GM23338 (cell line): ENCODE measurements at regions not wholly inside any gene's neighbourhood (a gene's known extent, or its start where the extent isn't known, plus 50 kb on each side); places are given as distances from the start of the nearest gene placed in this dataset.

Experiments used
- ATAC-seq: fragments of 200-7000 bp; cut with Tn5 transposase; 3 replicates; pipeline ENCODE4 v1.9.1; 2020
- DNase-seq: peaks from one replicate; pipeline ENCODE4 v3.0.0-alpha.2; 2015; ENCODE audit warnings: low spot score
- H2AFZ ChIP-seq: fragments of 200-600 bp; sonication (generic); 2 replicates; pipeline ENCODE4 v1.8.0; 2016; ENCODE audit warnings: antibody characterized with exemption, mild to moderate bottlenecking, moderate library complexity
- H3F3A ChIP-seq: fragments of 200-600 bp; sonication (generic); replicated peaks from 2 replicates; pipeline ENCODE4 v1.8.0; 2017; ENCODE audit warnings: antibody characterized with exemption, mixed run types, low read depth
- H3K27ac ChIP-seq: fragments of 200-600 bp; sonication (generic); 2 replicates; pipeline ENCODE4 v1.6.1; 2016; ENCODE audit warnings: low read depth
- H3K27me3 ChIP-seq: fragments of 200-600 bp; sonication (generic); 2 replicates; pipeline ENCODE4 v1.8.0; 2016; ENCODE audit warnings: mild to moderate bottlenecking, mixed run types, moderate library complexity; ENCODE audit not compliant: insufficient read depth
- H3K36me3 ChIP-seq: fragments of 200-600 bp; sonication (generic); 2 replicates; pipeline ENCODE4 v1.8.0; 2016; ENCODE audit warnings: mild to moderate bottlenecking; ENCODE audit not compliant: insufficient read depth
- H3K4me1 ChIP-seq: fragments of 200-600 bp; sonication (generic); 2 replicates; pipeline ENCODE4 v1.8.0; 2016; ENCODE audit warnings: mild to moderate bottlenecking, moderate library complexity; ENCODE audit not compliant: insufficient read depth
- H3K4me2 ChIP-seq: fragments of 200-600 bp; sonication (generic); 2 replicates; pipeline ENCODE4 v1.7.1; 2017; ENCODE audit warnings: mixed run types
- H3K4me3 ChIP-seq: fragments of 200-600 bp; sonication (generic); 2 replicates; pipeline ENCODE4 v1.6.1; 2016; ENCODE audit warnings: mixed run types
- H3K79me2 ChIP-seq: fragments of 200-600 bp; sonication (generic); replicated peaks from 2 replicates; pipeline ENCODE4 v1.8.0; 2017; ENCODE audit warnings: mild to moderate bottlenecking; ENCODE audit not compliant: insufficient read depth
- H3K9me2 ChIP-seq: fragments of 200-600 bp; sonication (generic); 2 replicates; pipeline ENCODE4 v1.8.0; 2017; ENCODE audit not compliant: insufficient read depth
- H4K20me1 ChIP-seq: fragments of 200-600 bp; sonication (generic); replicated peaks from 2 replicates; pipeline ENCODE4 v1.8.0; 2017; ENCODE audit warnings: mild to moderate bottlenecking; ENCODE audit not compliant: insufficient read depth
- H3K27ac Mint-ChIP-seq: 2 replicates; pipeline ENCODE4 v1.8.0; 2020; ENCODE audit warnings: inconsistent platforms, mild to moderate bottlenecking, moderate library complexity, mixed read lengths
- H3K27me3 Mint-ChIP-seq: 3 replicates; pipeline ENCODE4 v1.8.0; 2022; ENCODE audit warnings: low read depth, mild to moderate bottlenecking, moderate library complexity, mixed read lengths, inconsistent platforms; ENCODE audit not compliant: insufficient read depth, poor library complexity
- H3K36me3 Mint-ChIP-seq: 3 replicates; pipeline ENCODE4 v1.8.0; 2021; ENCODE audit warnings: low read depth, mild to moderate bottlenecking, inconsistent platforms, moderate library complexity, mixed read lengths
- H3K4me1 Mint-ChIP-seq: 3 replicates; pipeline ENCODE4 v1.8.0; 2020; ENCODE audit warnings: mild to moderate bottlenecking, inconsistent platforms, mixed read lengths
- H3K4me3 Mint-ChIP-seq: 3 replicates; pipeline ENCODE4 v1.8.0; 2021; ENCODE audit warnings: moderate library complexity, mild to moderate bottlenecking, inconsistent platforms, mixed read lengths
- H3K9me3 Mint-ChIP-seq: 3 replicates; pipeline ENCODE4 v1.8.0; 2020; ENCODE audit warnings: moderate library complexity, mild to moderate bottlenecking, inconsistent platforms, mixed read lengths
- CREB1 ChIP-seq: fragments of 250-450 bp; sonication (Bioruptor Pico); IDR thresholded peaks from 2 replicates; pipeline ENCODE4 v1.5.0; 2020; ENCODE audit warnings: low read depth, mild to moderate bottlenecking, moderate library complexity
- CTCF ChIP-seq, 2 experiments: fragments of 200-600 bp in 1 of 2; sonication (generic) in 1 of 2; conservative IDR thresholded peaks; 2 replicates each; pipeline versions ENCODE4 v1.5.1 to v1.6.1; 2016 to 2017; ENCODE audit warnings: antibody characterized with exemption in 2 of 2, low read depth in 2 of 2, mild to moderate bottlenecking in 2 of 2, moderate library complexity in 1 of 2
- ETS1 ChIP-seq: IDR thresholded peaks from 2 replicates; pipeline ENCODE4 v1.6.1; 2016; ENCODE audit warnings: antibody characterized with exemption
- EZH2 ChIP-seq: fragments of 200-600 bp; sonication (generic); IDR thresholded peaks from one replicate; pipeline ENCODE4 v1.8.0; 2017; ENCODE audit warnings: antibody characterized with exemption, mild to moderate bottlenecking, low read depth; ENCODE audit not compliant: unreplicated experiment
- EZH2phosphoT487 ChIP-seq: fragments of 200-600 bp; sonication (generic); IDR thresholded peaks from one replicate; pipeline ENCODE4 v1.8.1; 2018; ENCODE audit warnings: antibody characterized with exemption; ENCODE audit not compliant: unreplicated experiment
- JUNB ChIP-seq: IDR thresholded peaks from one replicate; pipeline ENCODE4 v1.6.1; 2016; ENCODE audit warnings: antibody characterized with exemption; ENCODE audit not compliant: unreplicated experiment
- NANOG ChIP-seq: IDR thresholded peaks from 2 replicates; pipeline ENCODE4 v1.6.1; 2016; ENCODE audit warnings: antibody characterized with exemption, borderline replicate concordance
- POLR2AphosphoS5 ChIP-seq: IDR thresholded peaks from 2 replicates; pipeline ENCODE4 v1.6.1; 2016; ENCODE audit warnings: antibody characterized with exemption, low read depth
- REST ChIP-seq: IDR thresholded peaks from one replicate; pipeline ENCODE4 v1.6.1; 2018; ENCODE audit warnings: antibody characterized with exemption; ENCODE audit not compliant: unreplicated experiment
- STAT1 ChIP-seq: IDR thresholded peaks from one replicate; pipeline ENCODE4 v1.6.1; 2016; ENCODE audit warnings: antibody characterized with exemption; ENCODE audit not compliant: unreplicated experiment
- ZNF114 ChIP-seq: fragments of 250-450 bp; sonication (Bioruptor Pico); IDR thresholded peaks from 2 replicates; pipeline ENCODE4 v1.5.0; 2020; ENCODE audit warnings: mild to moderate bottlenecking, moderate library complexity
- ZNF331 ChIP-seq: fragments of 250-450 bp; sonication (Bioruptor Pico); IDR thresholded peaks from 2 replicates; pipeline ENCODE4 v1.5.0; 2020; ENCODE audit warnings: low read depth, mild to moderate bottlenecking, moderate library complexity
- ZNF462 ChIP-seq: fragments of 250-450 bp; sonication (Bioruptor Pico); IDR thresholded peaks from 2 replicates; pipeline ENCODE4 v1.5.0; 2020; ENCODE audit warnings: mild to moderate bottlenecking, moderate library complexity

- Histone ChIP-seq H2AFZ (no peak overlapping the region), H3K4me3 (no peak overlapping the region), H4K20me1 (no peaks in the 10 kb centered on the region), H3K27me3 (no peaks in the 10 kb centered on the region), H3K27ac (no peak overlapping the region), H3K4me1 (no peaks in the 10 kb centered on the region), H3K4me2 (no peak overlapping the region), H3K79me2 (no peaks in the 10 kb centered on the region), H3K36me3 (no peaks in the 10 kb centered on the region; the same call in 1 of the 2 replicates), H3F3A (no peaks in the 10 kb centered on the region), H3K9me2 (no peaks in the 10 kb centered on the region)
- H3K4me3 Mint-ChIP-seq, result no peak overlapping the region
- H3K4me1 Mint-ChIP-seq, result no peaks in the 10 kb centered on the region
- H3K27ac Mint-ChIP-seq, result no peak overlapping the region
- TF ChIP-seq POLR2AphosphoS5 (no peak), EZH2 (no peak), CTCF (conservative IDR thresholded peaks at IDR 0.05; ENCODE audit: low read depth in 2 of 2) (no peak), ZNF331 (CRISPR knock-in tag) (no peak), EZH2phosphoT487 (no peak), REST (no peak), ZNF462 (CRISPR knock-in tag) (no peak), ZNF114 (no peak), STAT1 (no peak), JUNB (no peak), CREB1 (CRISPR knock-in tag) (no peak), NANOG (no peak), ETS1 (no peak)
- ATAC-seq, result no peak
- no peak for DNase-seq
- peaks cover 2% of the 10 kb centered on the region for H3K27me3 Mint-ChIP-seq
- peaks cover 27% of the 10 kb centered on the region; the same call in 2 of the 3 replicates for H3K9me3 Mint-ChIP-seq
- peaks cover 2% of the 10 kb centered on the region; the same call in 1 of the 3 replicates for H3K36me3 Mint-ChIP-seq
Measured at GRCh38 chr6:63424636-63425035, 104.9 kb upstream of the LGSN start.
